HG03159 (cell line): ENCODE measurements at regions not wholly inside any gene's neighbourhood (a gene's known extent, or its start where the extent isn't known, plus 50 kb on each side); places are given as distances from the start of the nearest gene placed in this dataset.
"Not testable (repeated sequence)": the region's sequence is repeated elsewhere in the genome, so short reads cannot be mapped to it uniquely, and the experiment has no call there.

Experiments used
- ATAC-seq: cut with Tn5 transposase; IDR thresholded peaks from one replicate; pipeline ENCODE4 v1.9.1; 2021; ENCODE audit warnings: mild to moderate bottlenecking, moderate library complexity; ENCODE audit not compliant: unreplicated experiment

GRCh38 chr1:208682664-208683013 lies 438.5 kb upstream of the PLXNA2 start:
- no peak for ATAC-seq

GRCh38 chr1:208683141-208683540 lies 439.0 kb upstream of the PLXNA2 start:
- ATAC-seq, result no peak

GRCh38 chr1:208684192-208684591 lies 440.0 kb upstream of the PLXNA2 start:
- no peak for ATAC-seq

- ATAC-seq, result no peak
Measured at GRCh38 chr1:208686592-208686991, 442.4 kb upstream of the PLXNA2 start.

- no peak for ATAC-seq
Measured at GRCh38 chr1:208688656-208689315, 444.6 kb upstream of the PLXNA2 start.

GRCh38 chr1:208691012-208691411 lies 446.8 kb upstream of the PLXNA2 start:
- no peak for ATAC-seq

GRCh38 chr1:208709981-208710380 lies 465.8 kb upstream of the PLXNA2 start:
- no peak for ATAC-seq

GRCh38 chr1:208714323-208714722 lies 470.1 kb upstream of the PLXNA2 start:
- ATAC-seq, result no peak

- no peak for ATAC-seq
Measured at GRCh38 chr1:208717525-208717924, 473.3 kb upstream of the PLXNA2 start.

- no peak for ATAC-seq
Measured at GRCh38 chr1:208722592-208722991, 478.4 kb upstream of the PLXNA2 start.

- no peak for ATAC-seq
Measured at GRCh38 chr1:208724079-208724478, 479.9 kb upstream of the PLXNA2 start.

- ATAC-seq, result no peak
Measured at GRCh38 chr1:208728815-208729214, 484.6 kb upstream of the PLXNA2 start.

GRCh38 chr1:208731981-208732821 lies 488.0 kb upstream of the PLXNA2 start:
- ATAC-seq, result peak; percentile 96

- no peak for ATAC-seq
Measured at GRCh38 chr1:208737161-208737560, 493.0 kb upstream of the PLXNA2 start.

GRCh38 chr1:208737922-208738321 lies 493.7 kb upstream of the PLXNA2 start:
- ATAC-seq, result peak; percentile 73

GRCh38 chr1:208739636-208740035 lies 495.5 kb upstream of the PLXNA2 start:
- not testable (repeated sequence) for ATAC-seq

GRCh38 chr1:208741296-208741695 lies 497.1 kb upstream of the PLXNA2 start:
- ATAC-seq, result no peak

- ATAC-seq, result no peak
Measured at GRCh38 chr1:208743361-208743760, 499.2 kb upstream of the PLXNA2 start.

GRCh38 chr1:208747979-208748378 lies 503.8 kb upstream of the PLXNA2 start:
- no peak for ATAC-seq

- no peak for ATAC-seq
Measured at GRCh38 chr1:208748387-208749165, 504.4 kb upstream of the PLXNA2 start.

GRCh38 chr1:208756339-208756981 lies 512.3 kb upstream of the PLXNA2 start:
- no peak for ATAC-seq
